GM12892 (cell line): ENCODE measurements at regions not wholly inside any gene's neighbourhood (a gene's known extent, or its start where the extent isn't known, plus 50 kb on each side); places are given as distances from the start of the nearest gene placed in this dataset.
A peak's percentile ranks its signal among the peaks of the same experiment; 100 is the strongest.
"Not testable (repeated sequence)": the region's sequence is repeated elsewhere in the genome, so short reads cannot be mapped to it uniquely, and the experiment has no call there.

Source experiments
- DNase-seq: peaks from one replicate; pipeline ENCODE4 v3.0.0; 2011; ENCODE audit not compliant: insufficient read length
- FAIRE-seq: peaks from 2 replicates; lab custom pipeline; 2011; peaks lifted over from hg19 to GRCh38; lab: Jason Lieb, UNC
- POLR2A ChIP-seq: IDR thresholded peaks from 2 replicates; pipeline ENCODE4 v1.6.1; 2011; ENCODE audit warnings: low read depth, low read length, control low read depth
- POLR2AphosphoS5 ChIP-seq: IDR thresholded peaks from 2 replicates; pipeline ENCODE4 v1.6.1; 2011; ENCODE audit warnings: low read depth, low read length, control low read depth
- TAF1 ChIP-seq: IDR thresholded peaks from 2 replicates; pipeline ENCODE4 v1.6.1; 2011; ENCODE audit warnings: low read depth, mild to moderate bottlenecking, control low read depth, low read length, borderline replicate concordance

DNA sequence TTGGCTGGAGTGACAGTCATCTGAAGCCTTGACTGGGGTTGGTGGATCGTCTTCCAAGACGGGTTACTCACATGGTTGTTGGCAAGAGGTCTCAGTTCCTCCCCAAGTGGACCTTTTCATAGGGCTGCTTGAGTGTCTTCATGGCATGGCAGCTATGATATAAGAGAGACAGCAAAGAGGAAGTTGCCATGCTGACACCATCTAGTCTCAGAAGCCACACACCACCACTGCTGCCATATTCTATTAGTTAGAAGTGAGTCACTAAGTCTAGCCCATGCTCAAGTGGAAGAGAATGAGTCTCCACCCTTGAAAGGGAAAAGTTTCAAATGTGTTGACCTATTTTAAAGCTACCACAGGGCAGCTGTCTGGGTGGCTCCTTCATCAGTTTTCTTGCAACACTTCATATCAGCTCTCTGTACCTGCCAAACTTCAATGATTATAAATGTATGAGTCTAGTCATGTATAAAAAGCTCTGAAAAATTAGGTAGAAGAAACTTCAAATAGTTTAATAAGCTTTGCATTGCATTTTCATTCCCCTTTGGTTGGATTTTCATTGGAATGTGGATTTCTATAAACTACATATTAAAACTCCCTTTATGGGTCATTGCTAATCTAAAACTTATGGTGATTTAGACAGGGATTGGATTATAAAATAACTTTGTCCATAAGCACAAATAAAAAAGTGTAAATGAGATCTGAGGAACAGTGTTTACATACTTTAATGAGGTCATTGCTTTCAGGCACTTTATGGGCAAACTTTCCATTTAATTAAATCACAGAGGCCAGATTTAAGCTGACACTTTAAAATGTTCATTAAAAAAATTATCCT is 68.0 kb upstream of the ATXN3L start:
- TF ChIP-seq TAF1: no peak
- no peak for TF ChIP-seq POLR2A
- TF ChIP-seq POLR2AphosphoS5: no peak
- DNase-seq: no peak
- FAIRE-seq: peak; percentile 72

DNA sequence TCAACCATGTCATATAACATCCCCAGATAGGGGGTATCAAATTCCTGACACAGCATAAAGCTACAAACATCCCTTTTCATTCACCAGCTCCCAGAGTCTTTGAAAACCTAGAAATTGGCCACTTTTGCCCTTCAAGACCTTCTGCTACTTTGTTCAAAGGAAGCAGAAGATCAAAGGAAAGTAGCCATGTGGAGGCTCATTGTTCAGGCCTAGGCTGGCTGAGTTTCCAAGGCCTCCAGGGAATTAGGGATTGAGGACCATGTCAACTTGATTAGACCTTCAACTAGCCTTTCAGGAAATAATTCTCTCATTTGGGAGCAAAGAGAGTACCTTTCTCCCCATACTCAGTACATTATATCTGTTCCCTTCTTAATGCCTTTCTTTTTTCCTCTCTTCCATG is 66.8 kb upstream of the ATXN3L start:
- DNase-seq: no peak
- no peak for FAIRE-seq
- no peak for TF ChIP-seq TAF1
- TF ChIP-seq POLR2A: no peak
- TF ChIP-seq POLR2AphosphoS5: no peak

DNA sequence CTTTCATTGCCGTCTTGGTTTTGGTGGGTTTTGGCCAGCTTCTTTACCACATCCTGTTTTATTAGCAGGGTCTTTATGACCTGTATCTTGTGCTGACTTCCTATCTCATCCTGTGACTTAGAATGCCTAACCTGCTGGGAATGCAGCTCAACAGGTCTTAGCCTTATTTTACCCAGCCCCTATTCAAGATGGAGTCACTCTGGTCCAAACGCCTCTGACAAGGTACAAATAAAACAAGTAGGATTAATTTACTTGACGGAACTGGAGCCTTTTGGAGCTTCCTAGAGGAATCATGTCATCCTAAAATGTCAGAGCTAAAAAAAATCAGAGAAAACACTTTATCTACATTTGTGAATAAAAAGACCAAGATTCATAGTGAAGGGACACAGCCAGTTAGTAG is 66.2 kb upstream of the ATXN3L start:
- TF ChIP-seq TAF1: no peak
- no peak for TF ChIP-seq POLR2A
- no peak for TF ChIP-seq POLR2AphosphoS5
- DNase-seq (no peak), FAIRE-seq (peak; percentile 14)

DNA sequence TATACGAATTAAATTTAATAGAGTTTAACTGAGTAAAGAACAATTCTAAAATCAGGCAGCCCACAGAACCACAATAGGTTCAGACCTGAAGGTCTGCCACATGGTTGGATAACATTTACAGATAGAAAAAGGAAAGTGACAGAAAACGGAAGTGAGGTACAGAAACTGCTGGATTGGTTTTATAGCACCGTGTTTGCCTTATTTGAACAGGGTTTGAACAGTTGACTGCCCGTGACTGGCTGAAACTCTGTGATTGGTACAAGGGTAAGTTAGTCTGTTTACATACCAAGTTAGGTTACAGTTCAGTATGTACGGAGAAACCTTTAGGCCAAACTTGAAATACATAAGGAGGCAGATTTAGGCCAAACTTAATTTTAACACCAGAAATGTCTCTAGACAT is 64.1 kb upstream of the ATXN3L start:
- TF ChIP-seq TAF1 (no peak), POLR2A (no peak), POLR2AphosphoS5 (no peak)
- FAIRE-seq: peak; percentile 87
- DNase-seq: no peak

DNA sequence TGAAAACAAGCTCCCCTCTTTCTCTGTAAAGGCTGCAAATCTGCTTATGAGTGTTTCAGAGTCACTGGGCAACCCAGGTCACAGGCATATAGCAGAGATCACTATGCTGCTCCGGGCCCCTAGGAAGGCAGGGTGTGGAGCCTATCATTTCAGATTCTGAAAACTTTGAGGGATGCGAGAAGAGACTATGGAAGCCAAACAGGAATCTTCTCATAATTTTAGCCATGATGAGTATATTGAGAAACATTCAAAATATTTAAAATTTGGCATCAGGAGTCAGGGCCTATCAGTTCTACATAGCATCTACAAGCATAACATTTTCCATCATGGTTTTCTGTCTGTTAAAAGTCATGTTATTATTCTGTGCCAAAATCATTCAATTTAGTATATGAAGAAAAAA is 61.7 kb upstream of the ATXN3L start:
- FAIRE-seq (peak; percentile 14), DNase-seq (no peak)
- TF ChIP-seq POLR2AphosphoS5: no peak
- no peak for TF ChIP-seq TAF1
- no peak for TF ChIP-seq POLR2A

DNA sequence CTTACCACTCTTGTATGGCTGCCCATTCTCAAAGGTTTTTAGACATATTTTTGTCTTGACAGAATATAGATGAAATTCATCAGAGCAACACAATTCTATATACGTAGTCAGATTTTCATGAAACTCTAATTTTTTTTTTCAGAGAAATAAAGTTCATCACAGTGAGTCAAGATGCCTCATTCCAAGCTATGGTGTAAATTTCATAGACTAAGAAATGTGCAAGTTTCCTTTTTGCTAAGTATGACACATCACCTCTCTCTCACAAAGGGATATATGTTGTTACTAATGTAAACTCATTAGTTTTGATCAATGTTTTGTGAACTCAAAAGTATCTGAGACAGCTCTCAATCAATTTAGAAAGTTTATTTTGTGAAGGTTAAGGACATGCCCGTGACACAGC is 60.4 kb upstream of the ATXN3L start:
- FAIRE-seq: no peak
- TF ChIP-seq POLR2A: no peak
- DNase-seq: no peak

DNA sequence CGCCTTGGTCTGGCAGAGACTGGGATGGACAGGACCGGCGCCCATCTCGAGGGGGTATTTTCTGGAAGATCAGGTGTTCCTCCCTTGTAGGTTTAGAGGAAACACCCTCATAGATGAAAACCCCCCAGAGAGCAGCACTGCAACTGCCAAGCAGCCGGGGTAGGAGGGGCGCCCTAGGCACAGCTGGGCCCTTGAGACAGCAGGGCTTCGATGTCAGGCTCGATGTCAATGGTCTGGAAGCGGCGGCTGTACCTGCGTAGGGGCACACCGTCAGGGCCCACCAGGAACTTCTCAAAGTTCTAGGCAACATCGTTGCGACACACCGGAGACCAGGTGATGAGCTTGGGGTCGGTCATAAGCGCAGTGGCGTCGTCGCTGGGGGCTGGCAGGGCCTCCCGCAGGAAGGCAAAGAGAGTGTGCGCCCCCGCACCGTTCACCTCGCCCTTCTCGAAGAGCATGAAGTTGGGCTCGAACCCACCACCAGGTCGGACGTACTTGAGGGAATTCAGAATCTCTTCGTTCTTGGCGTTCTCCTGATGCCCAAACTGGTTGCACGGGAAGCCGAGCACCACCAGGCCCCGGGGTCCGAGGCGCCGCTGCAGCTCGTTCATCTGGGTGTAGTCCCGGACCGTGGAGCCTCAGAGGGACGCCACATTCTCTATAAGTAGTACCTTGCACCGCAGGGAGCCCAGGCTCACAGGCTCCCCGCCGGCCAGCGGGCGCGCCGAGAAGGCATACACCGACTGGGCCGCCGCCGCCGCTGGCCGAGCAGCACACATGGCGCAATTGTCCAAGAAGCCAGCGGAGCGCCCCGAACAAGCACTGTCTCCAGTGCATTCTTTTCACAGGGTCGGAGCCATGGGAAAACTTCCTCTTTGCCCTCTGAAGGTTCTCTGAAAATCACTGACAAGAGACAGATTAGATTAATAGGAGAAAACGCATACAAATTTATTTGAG is 59.0 kb upstream of the ATXN3L start:
- FAIRE-seq: peak; percentile 95

DNA sequence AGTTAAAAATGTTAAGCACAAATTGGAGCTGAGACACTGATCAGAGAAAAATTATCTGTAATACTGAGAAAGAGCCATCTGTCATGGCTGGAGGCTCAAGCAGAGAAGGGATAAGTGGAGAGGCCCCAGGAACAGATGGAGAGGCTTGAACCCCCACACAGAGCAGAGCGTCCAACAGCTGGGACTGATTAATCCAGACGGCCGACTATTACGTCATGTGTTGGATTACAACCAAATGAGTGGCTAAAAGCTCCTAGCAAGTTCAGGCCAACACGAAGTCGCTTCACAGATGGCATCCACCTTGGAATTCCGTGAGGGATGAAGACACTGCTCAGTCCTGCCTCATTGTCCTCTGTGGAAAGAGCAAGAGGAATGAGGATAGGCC is 57.7 kb upstream of the ATXN3L start:
- TF ChIP-seq POLR2A (no peak), POLR2AphosphoS5 (no peak), TAF1 (no peak)
- DNase-seq (no peak), FAIRE-seq (peak; percentile 9)

More for the DNA sequence above, 59.0 kb upstream of the ATXN3L start:
- not testable (repeated sequence) for DNase-seq

DNA sequence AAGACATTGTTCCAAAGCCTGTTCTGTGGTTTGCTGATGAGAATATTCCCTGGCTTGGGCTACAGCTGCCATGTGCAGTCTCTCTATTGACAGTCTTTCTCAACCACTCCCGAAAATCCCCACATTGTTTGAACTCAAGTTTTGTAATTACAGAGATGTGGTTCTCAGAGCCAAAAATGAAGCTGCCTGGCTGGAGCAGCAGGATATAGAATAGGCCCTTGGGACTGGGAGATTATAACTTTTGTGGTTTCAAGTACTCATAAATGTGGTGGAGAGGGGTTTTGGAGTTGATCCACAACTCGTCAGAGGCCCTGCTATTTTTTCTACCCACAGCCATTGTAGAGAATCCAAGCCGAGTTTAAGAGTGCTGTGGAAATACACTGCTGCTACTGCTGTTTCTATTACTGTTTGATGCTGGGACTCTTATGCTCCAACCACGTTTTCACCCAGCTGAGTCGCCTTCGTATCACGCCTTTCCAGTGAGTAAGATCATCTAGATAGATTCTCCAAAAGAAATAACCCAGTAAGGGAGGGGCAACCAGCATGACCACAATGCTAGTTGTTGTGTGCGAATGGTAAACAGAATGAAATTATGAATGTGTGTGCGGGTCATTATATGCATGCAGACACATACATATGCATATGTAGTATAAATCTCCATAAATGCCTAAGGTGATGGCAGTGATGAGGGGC is 57.1 kb upstream of the ATXN3L start:
- FAIRE-seq: no peak
- TF ChIP-seq POLR2AphosphoS5 (no peak), POLR2A (no peak), TAF1 (no peak)
- DNase-seq: no peak

DNA sequence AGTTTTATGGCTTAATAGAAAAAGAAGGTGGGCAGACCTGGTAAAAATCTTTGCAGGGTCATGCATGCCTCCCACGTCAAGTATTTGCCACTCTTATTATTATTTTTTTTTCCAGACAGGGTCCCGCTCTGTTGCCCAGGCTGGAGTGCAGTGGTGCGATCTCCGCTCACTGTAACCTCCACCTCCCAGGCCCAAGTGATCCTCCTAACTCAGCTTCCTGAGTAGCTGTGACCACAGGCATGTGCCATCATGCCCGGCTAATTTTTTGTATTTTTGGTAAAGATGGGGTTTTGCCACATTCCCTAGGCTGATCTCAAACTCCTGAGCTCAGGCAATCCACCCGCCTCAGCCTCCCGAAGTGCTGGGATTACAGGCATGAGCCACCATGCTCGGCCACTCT is 55.7 kb upstream of the ATXN3L start:
- not testable (repeated sequence) for DNase-seq, FAIRE-seq

DNA sequence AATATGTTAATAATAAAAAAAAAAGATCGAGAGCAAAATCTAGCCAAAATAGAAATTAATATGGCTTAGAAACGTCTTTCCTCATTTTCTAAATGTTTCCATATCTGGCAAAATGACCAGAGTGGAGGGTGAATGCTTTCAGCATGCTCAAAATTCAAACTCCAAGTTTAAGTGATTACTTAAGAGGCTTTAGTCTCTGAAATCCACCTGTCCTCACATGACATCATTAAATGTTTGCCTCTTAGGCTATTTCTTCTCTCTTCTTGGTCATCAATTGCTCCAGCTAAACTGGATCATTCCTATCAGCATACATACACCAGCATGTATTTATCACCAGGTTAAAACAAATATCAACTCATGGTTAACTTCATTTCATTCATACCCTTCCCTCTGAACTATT is 54.5 kb upstream of the ATXN3L start:
- TF ChIP-seq TAF1 (no peak), POLR2AphosphoS5 (no peak), POLR2A (no peak)
- DNase-seq: no peak
- FAIRE-seq: peak; percentile 50
